Fibroblast of skin of right biceps (primary cell): ENCODE measurements at regions not wholly inside any gene's neighbourhood (a gene's known extent, or its start where the extent isn't known, plus 50 kb on each side); places are given as distances from the start of the nearest gene placed in this dataset.

Experiments used
- DNase-seq: peaks from one replicate; pipeline ENCODE4 v3.0.0-alpha.2; 2013

- peak; percentile 92 for DNase-seq
Observed at GRCh38 chr1:222283147-222283768, 264.6 kb downstream of the HHIPL2 start.

GRCh38 chr1:222279591-222279990 lies 268.3 kb downstream of the HHIPL2 start:
- DNase-seq: no peak

GRCh38 chr1:222278501-222278900 lies 269.4 kb downstream of the HHIPL2 start:
- DNase-seq: no peak

DNA sequence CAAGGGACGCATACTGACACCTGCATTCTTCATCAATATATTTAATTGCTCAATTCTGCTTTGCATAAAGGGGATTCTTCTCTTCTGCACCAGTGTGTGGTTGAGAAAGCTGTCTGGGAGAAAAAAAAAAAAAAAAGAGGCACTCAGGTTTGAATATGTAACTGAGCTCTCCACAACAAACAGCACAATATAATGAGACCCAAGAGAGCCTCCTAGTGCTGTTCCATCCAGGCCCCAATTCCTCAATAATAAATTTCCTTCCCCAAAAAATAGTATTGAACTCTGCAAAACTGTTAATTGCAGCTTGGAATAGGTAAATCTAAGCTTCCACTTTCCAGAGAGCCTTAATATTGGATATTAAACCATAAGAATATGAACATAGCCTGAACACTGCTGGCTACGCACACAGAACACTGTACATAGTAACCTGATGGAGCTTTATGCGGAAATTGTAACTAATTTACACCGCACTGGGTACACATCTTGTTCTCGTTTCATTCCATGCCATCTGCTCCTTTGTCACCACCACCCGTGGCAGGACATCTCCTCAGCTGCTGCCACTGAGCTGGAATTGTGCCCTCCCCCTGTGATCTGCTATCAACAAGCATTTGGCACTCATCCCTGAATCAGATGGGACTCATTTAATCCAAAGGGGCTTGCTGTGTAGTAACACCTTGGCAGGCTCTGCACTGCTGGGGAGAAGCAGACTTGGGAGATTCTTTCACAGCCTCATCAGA lies 272.0 kb downstream of the HHIPL2 start:
- DNase-seq: no peak

GRCh38 chr1:222275001-222275728 lies 272.7 kb downstream of the HHIPL2 start:
- DNase-seq: peak; percentile 61

- DNase-seq: no peak
Observed at GRCh38 chr1:222266223-222267196, 281.4 kb downstream of the HHIPL2 start.

GRCh38 chr1:222263791-222264190 lies 284.1 kb downstream of the HHIPL2 start:
- no peak for DNase-seq

DNA sequence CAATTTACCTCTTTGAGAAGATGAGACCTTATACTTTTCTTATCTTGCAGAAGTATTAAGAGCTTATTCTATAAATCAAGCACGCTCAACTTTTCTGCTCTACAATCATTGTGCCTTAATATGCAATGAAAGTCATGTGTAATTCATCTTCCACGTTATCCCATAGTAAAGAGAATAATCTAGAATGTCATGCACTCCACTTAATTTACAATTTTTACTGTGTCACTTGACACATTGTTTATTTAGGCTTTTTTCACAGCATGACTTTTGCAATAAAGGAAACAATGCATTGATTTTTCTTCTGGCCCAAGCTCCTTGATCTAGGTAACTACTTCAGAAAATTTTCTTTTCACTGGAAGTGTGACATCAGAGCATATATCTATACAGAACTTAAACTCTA lies 290.9 kb downstream of the HHIPL2 start:
- no peak for DNase-seq

GRCh38 chr1:222256058-222256457 lies 291.8 kb downstream of the HHIPL2 start:
- DNase-seq: no peak

- no peak for DNase-seq
Observed at GRCh38 chr1:222252788-222253187, 295.1 kb downstream of the HHIPL2 start.

- DNase-seq: no peak
Observed at GRCh38 chr1:222251847-222252246, 296.1 kb downstream of the HHIPL2 start.

DNA sequence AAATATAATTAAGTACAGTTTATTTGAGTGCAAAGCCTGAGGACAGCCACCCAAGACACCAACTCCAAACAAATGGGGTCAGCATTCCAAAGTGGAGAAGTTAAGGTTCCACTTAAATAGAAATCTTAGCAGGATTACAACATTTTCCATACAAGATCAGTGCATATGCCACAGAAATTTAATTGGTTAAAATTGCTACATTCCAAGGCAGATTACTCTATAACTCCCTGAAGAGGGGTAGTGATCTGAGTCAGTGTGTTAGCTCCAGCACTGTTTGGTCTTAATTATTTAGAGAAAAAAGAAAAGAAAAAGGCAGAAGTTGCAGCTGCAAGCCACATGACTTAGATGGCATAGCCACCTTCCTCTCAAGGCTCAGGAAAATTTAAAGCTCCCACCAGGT lies 297.5 kb downstream of the HHIPL2 start:
- DNase-seq: peak; percentile 75

GRCh38 chr1:222247811-222248310 lies 300.0 kb downstream of the HHIPL2 start:
- DNase-seq: no peak

DNA sequence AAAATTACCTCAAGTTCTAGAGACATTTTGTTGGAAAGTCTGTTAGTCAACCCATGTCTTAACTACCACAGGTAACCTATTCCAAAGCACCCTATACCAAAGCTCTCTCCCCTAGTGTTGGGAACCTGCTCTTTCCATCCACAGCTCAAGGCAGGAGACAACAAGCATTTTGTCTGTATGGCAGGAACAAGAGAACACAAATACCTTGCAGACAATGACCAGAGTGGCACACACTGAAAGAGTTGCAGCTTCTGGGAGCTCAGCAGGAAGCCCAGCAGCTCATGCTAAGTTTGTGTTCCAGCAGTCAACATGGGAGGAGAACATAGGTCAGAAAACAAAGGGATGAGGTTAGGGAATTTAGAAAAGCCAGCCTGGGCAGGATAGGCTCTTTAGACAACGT lies 300.8 kb downstream of the HHIPL2 start:
- no peak for DNase-seq

- peak; percentile 22 for DNase-seq
Observed at GRCh38 chr1:222243902-222244301, 304.0 kb downstream of the HHIPL2 start.

DNA sequence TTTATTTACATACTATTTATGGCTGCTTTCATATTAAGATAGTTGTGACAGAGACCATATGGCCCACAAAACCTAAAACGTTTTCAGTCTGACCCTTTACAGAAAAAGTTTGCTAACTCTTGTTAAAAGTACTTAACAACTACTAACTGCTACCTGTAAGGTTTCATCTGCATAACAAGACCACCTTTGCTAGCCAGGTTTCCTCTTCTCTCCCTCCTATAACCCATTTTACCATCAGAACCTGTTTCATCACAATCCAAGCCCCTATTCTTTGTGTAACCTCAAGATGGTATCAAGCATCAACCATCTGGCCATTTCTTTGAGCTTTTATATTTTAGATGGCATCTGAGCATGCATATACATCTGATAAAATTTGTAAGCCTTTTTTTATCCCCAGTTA lies 305.4 kb downstream of the HHIPL2 start:
- no peak for DNase-seq

GRCh38 chr1:222241410-222241809 lies 306.5 kb downstream of the HHIPL2 start:
- DNase-seq: no peak

GRCh38 chr1:222240536-222241181 lies 307.2 kb downstream of the HHIPL2 start:
- peak; percentile 46 for DNase-seq

DNA sequence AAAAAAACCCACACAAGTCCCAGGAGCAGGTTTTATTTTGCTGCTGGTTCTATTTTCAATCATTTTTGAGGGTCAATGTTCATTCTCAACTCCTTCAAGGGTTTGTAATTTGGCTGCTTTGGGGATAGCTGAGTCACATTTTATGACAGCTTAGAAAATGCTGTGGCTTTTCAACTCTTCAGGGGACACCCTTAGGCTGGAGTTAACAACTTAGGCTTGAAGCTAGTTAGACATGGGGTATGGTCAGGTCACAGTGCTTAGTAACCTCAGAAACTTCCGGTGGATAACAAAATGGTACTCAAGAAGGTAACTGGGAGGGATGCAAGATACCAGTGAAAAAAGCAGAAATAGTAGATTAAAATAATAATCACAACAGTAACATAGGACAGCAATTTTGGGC lies 308.8 kb downstream of the HHIPL2 start:
- DNase-seq: no peak

- no peak for DNase-seq
Observed at GRCh38 chr1:222234351-222234750, 313.6 kb downstream of the HHIPL2 start.

DNA sequence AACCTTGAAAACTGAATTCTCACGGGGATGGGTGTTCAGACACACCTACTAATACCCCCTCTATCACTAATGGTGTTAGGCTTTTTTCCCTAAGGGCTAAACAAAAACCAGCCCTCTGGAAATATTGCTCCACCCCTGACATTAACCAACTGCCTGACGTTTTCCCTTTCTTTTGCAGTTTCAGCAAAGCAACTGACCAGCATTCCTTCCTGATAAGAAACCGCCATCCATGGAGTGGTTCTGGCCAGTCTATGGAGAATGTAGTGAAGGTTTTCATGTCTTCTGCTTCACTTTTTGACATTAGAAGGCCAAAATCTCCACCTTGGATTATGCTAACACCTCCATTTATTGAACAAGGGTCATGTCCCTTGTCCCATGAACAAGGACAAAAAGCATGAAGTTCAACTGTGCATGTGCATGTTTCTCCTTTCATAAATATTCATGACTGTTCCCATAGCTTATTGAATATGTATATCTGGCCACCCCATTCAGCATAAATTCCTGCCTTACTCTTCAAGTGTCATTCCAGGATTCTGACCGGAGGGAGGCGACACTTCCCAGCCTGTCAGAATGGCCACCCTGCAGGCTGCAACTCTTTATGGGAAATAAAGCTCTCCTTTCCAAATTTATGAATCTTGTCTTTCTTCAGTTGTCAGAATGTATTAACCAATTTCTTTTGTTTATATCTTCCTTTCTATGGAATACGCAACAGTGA lies 314.3 kb downstream of the HHIPL2 start:
- DNase-seq: no peak
